Activated naive CD4-positive, alpha-beta T cell treated with anti-CD3 and anti-CD28 coated beads, Interleukin-2, amount 50 U/mL, for 72 hours (primary cell): ENCODE measurements at regions not wholly inside any gene's neighbourhood (a gene's known extent, or its start where the extent isn't known, plus 50 kb on each side); places are given as distances from the start of the nearest gene placed in this dataset.
"Not testable (repeated sequence)": the region's sequence is repeated elsewhere in the genome, so short reads cannot be mapped to it uniquely, and the experiment has no call there.

Experiments
- ATAC-seq, 2 donors: fragments of 150-1000 bp; cut with Tn5 transposase; 2 replicates each; pipeline ENCODE4 v1.10.0; 2021; ENCODE audit warnings: mild to moderate bottlenecking in 2 of 2, moderate library complexity in 2 of 2
- DNase-seq, 2 donors: peaks; one replicate each; pipeline ENCODE4 v3.0.0; 2021 to 2022; ENCODE audit warnings: low spot score in 2 of 2
- H3K27ac Mint-ChIP-seq, 2 donors: one replicate each; pipeline ENCODE4 v1.8.0; 2022; ENCODE audit warnings: mild to moderate bottlenecking in 2 of 2, mixed read lengths in 2 of 2
- H3K36me3 Mint-ChIP-seq, 2 donors: one replicate each; pipeline ENCODE4 v1.8.0; 2022; ENCODE audit warnings: mixed read lengths in 2 of 2
- H3K9me3 Mint-ChIP-seq, 2 donors: one replicate each; pipeline ENCODE4 v1.8.0; 2022; ENCODE audit warnings: mixed read lengths in 2 of 2

DNA sequence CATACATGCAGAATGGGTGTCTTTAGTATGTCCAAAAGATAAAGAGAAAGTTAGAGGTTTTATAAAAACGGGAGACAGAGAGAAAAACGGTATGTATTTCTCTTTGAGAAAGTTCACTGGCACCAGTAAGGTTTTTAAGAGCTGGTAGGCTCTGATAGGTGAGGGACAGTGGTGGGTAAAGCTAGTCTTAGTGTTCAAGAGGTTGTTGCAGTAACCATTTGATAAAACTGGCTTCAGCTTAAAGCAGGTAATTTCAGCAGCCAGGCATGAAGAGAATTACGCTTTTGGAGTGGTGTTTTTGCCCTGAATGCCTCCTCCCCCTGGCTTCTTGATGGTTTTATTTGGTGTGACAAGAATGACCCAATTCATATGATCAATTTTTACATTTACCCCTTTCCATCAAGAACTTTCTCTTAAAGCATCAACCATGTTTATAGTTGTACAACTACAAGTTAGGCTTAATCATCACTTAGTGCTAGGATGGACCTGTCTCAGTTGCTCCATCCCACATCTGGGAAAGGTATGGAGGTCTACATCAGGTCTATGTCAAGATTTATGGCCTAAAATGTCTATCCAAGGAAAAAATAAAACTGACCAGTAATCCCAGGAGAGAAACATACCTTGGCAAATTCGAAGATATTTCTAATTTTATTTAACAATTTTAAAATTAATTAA lies 1511.1 kb upstream of the TPTE start:
- DNase-seq, H3K27ac Mint-ChIP-seq, ATAC-seq: not testable (repeated sequence)
- H3K36me3 Mint-ChIP-seq, result peaks cover 6 to 12% of the 10 kb centered on the region in 2 donors
- peaks cover 14 to 29% of the 10 kb centered on the region in 2 donors for H3K9me3 Mint-ChIP-seq

DNA sequence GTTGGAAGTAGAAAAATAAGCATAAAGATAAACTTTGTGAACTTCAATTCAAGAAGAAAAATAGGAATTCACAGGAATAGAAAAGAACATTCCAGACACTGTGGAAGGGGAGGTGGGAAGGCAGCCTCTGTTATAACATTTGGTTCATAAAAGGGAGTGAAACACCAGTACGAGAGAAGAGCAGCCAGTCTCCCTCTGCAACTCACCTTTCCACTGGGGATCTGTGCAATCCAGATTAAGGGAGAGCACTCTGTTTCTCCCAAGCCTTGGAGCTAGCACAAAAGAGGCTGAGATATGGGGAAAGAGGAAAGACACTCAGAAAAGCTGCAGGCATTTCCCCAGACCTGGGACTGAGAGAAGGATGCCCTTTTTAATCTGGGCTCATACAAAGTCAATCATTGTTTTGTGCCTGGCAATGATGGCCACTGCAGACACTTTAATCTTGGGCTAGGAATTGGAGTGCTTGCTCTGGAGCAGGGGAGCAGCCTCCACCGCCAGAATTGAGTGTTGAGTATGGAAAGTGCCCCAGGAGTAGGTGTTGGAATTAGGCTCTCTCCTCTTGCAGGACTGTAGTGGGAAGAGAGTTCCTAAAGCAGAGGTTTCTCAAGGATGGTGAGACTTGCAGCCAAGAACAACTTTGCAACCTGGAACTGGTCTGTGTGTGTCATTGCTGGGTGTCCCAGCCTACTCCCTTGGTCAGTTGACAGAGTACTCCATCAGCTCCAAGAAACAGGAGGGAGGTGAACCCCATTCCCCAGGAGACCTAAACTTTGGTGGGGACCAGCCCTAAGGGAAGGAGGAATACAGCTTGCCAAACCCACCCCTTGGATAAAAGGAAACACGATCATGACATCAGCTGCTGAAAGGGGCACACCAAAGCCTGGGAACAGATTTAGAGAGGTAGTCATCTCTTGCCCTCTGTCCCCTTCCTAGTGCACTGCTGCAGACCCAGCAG lies 1510.2 kb upstream of the TPTE start:
- peaks cover 11 to 12% of the 10 kb centered on the region in 2 donors for H3K36me3 Mint-ChIP-seq
- H3K9me3 Mint-ChIP-seq, result peaks cover 14 to 29% of the 10 kb centered on the region in 2 donors
- ATAC-seq, DNase-seq: not testable (repeated sequence)
- H3K27ac Mint-ChIP-seq, result peak overlapping the region in 1 of 2 donors; percentile 0

- not testable (repeated sequence) for DNase-seq, H3K27ac Mint-ChIP-seq, ATAC-seq
- peaks cover 8 to 11% of the 10 kb centered on the region in 2 donors for H3K36me3 Mint-ChIP-seq
- H3K9me3 Mint-ChIP-seq, result peaks cover 14 to 25% of the 10 kb centered on the region in 2 donors
These were observed 1509.5 kb upstream of the TPTE start for GRCh38 chr21:9011916-9012315.

GRCh38 chr21:9013502-9014242 lies 1507.7 kb upstream of the TPTE start:
- not testable (repeated sequence) for DNase-seq, H3K27ac Mint-ChIP-seq, ATAC-seq
- H3K36me3 Mint-ChIP-seq, result peaks cover 0 to 11% of the 10 kb centered on the region in 2 donors
- peaks cover 11 to 15% of the 10 kb centered on the region in 2 donors for H3K9me3 Mint-ChIP-seq

- Mint-ChIP-seq H3K36me3 (peaks cover 0 to 11% of the 10 kb centered on the region in 2 donors), H3K9me3 (peaks cover 11 to 15% of the 10 kb centered on the region in 2 donors)
- DNase-seq, H3K27ac Mint-ChIP-seq, ATAC-seq: not testable (repeated sequence)
These were observed 1507.1 kb upstream of the TPTE start for GRCh38 chr21:9014243-9014734.

GRCh38 chr21:9015483-9016197 lies 1505.7 kb upstream of the TPTE start:
- ATAC-seq, H3K27ac Mint-ChIP-seq, DNase-seq: not testable (repeated sequence)
- Mint-ChIP-seq H3K36me3 (peaks cover 0 to 11% of the 10 kb centered on the region in 2 donors), H3K9me3 (peaks cover 11 to 15% of the 10 kb centered on the region in 2 donors)

GRCh38 chr21:9017206-9017605 lies 1504.2 kb upstream of the TPTE start:
- not testable (repeated sequence) for H3K27ac Mint-ChIP-seq, ATAC-seq, H3K36me3 Mint-ChIP-seq, DNase-seq
- peaks cover 3 to 11% of the 10 kb centered on the region in 2 donors for H3K9me3 Mint-ChIP-seq

DNA sequence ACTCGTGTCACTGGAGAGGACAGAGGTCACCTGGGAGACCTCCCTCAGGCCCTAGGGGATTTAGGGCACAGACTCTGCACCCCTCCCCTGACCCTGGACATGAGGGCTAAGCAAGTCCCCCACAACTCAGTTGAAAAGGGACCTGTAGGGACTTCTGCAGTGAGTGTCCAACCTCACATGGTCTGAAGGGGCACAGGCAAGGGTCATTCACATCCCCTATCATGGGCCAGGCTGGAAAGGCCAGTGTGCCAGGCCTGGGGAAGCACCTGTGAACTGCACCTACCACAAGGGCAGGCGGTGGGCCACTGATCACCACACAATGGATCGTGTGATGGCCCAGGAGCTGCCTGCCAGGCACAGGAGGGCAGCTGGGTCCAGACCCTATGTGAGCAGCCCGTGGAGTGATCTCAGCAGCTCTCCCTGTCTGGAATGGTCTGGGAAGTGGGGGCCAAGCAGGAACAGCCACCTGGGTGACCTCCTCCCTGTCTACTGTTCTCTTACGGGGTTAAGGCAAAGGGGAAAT lies 1502.6 kb upstream of the TPTE start:
- H3K36me3 Mint-ChIP-seq, H3K9me3 Mint-ChIP-seq, ATAC-seq, H3K27ac Mint-ChIP-seq, DNase-seq: not testable (repeated sequence)

GRCh38 chr21:9024006-9024767 lies 1497.2 kb upstream of the TPTE start:
- not testable (repeated sequence) for ATAC-seq, H3K36me3 Mint-ChIP-seq, H3K27ac Mint-ChIP-seq, DNase-seq, H3K9me3 Mint-ChIP-seq

DNA sequence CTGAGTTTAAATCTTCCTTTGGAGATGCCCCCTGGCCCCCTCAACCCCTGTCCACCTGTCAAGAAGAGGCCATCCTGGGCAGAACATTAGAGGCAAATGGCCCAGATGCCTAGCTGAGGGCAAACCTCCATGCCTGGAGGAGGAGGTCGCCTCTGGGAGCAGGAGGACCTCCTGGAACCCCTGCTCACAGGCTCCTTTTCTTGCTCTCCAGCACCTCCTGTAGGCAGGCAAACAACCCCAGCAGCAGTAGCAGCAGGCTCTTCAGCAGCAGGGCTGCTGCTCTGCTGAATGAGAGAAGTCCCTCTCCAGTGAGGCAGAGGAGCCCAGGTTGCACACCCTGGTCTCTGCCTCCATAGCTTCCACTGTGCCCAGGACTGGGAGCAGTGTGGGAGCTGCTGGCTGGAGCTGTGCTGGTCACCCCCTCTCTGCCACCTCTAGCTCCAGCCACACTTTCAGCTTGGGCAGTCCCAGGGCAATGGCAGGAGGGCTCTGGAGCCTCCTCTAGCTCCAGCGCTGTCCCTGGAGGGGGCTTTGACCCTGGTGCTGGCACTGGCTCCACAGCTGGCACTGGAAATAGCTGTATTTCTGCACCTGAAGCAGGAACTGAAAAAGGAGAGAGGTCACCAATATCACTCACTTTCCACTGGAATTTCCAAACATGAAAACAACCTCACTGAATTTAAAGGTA lies 1494.5 kb upstream of the TPTE start:
- not testable (repeated sequence) for H3K27ac Mint-ChIP-seq, ATAC-seq, H3K9me3 Mint-ChIP-seq, H3K36me3 Mint-ChIP-seq, DNase-seq

GRCh38 chr21:9027417-9027800 lies 1494.0 kb upstream of the TPTE start:
- ATAC-seq, H3K9me3 Mint-ChIP-seq, H3K36me3 Mint-ChIP-seq, DNase-seq: not testable (repeated sequence)
- H3K27ac Mint-ChIP-seq, result peak overlapping the region in 1 of 2 donors; percentile 55

DNA sequence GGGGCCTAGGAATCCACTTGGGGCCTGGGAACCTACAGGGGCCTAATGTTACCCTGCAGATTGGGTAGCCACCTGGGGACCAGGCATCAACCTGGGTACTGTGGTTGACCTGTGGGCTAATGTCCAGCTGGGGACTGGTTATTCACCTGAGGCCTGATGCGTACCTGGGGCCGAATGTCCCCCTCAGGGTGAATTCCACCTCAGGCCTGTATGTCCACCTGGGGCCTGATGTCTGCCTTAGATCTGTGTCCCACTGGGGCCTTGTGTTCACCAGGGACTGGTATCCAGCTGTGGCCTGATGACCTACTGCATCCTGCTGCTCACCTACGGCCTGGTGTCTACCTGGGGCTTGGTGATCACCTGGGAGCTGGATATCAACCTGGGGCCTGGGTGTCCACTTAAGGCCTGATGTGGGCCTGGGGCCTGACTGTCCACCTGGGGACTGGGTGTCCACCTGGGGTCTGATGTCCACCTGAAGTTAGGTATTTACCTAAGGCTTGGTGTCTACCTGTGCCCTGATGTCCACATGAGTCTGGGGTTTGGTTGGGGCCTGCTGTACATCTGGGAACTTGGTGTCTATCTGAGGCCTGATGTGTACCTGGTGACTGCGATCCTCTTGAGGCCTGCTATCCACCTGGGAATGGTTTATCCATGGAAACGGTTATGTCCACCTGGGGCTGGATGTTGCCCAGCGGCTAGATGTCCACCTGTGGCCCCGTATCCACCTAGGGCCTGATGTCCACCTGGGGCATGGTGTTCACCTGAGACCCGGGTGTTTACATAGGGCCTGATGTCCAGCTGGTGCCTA lies 1492.6 kb upstream of the TPTE start:
- not testable (repeated sequence) for ATAC-seq, H3K36me3 Mint-ChIP-seq, H3K27ac Mint-ChIP-seq, DNase-seq, H3K9me3 Mint-ChIP-seq

DNA sequence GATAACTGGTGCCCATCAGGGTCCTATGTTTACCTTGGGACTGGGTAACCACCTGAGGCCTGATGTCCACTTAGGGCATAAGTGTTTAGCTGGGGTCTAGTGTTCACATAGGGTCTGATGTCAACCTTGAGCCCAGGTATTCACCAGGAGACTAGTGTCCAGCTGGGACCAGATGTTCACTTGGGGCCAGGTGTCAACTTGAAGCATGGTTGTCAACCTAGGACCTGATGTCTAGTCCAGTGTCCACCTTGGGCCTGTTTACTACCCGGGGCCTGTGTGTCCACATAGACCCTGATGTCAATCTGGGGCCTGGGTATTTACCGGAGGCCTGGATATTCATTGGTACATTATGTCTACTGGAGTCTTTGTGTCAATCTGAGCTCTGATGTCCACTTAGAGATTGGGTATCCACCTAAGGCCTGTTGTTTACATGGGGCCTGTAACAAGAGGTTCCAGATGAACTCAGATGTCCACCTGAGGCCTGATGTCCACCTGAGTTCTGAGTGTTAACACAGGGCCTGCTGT lies 1491.2 kb upstream of the TPTE start:
- H3K36me3 Mint-ChIP-seq, ATAC-seq, H3K27ac Mint-ChIP-seq, H3K9me3 Mint-ChIP-seq, DNase-seq: not testable (repeated sequence)
